Endothelial cell of hepatic sinusoid (primary cell): ENCODE measurements at regions not wholly inside any gene's neighbourhood (a gene's known extent, or its start where the extent isn't known, plus 50 kb on each side); places are given as distances from the start of the nearest gene placed in this dataset.

Experiments
- in situ Hi-C: cut with HindIII; loops from 2 replicates; pipeline ENCODE4 v1.10.0; 2017; ENCODE audit warnings: low sequenced_read_pairs

- in situ Hi-C loops: no loop called here
These were observed 248.5 kb upstream of the RND3 start for GRCh38 chr2:150735894-150736498.

- in situ Hi-C loops: no loop called here
These were observed 245.7 kb upstream of the RND3 start for GRCh38 chr2:150733051-150733618.

GRCh38 chr2:150732491-150732890, 245.0 kb upstream of the RND3 start:
- in situ Hi-C loops: no loop called here

GRCh38 chr2:150732064-150732463, 244.6 kb upstream of the RND3 start:
- in situ Hi-C loops: no loop called here

GRCh38 chr2:150729495-150729955, 242.1 kb upstream of the RND3 start:
- in situ Hi-C loops: no loop called here

GRCh38 chr2:150718280-150718679, 230.8 kb upstream of the RND3 start:
- in situ Hi-C loops: no loop called here

- in situ Hi-C loops: no loop called here
These were observed 228.7 kb upstream of the RND3 start for GRCh38 chr2:150716186-150716585.

GRCh38 chr2:150715501-150715900, 228.0 kb upstream of the RND3 start:
- in situ Hi-C loops: no loop called here

- in situ Hi-C loops: no loop called here
These were observed 223.4 kb upstream of the RND3 start for GRCh38 chr2:150710916-150711315.

- in situ Hi-C loops: no loop called here
These were observed 222.6 kb upstream of the RND3 start for GRCh38 chr2:150710041-150710440.

- in situ Hi-C loops: no loop called here
These were observed 219.1 kb upstream of the RND3 start for GRCh38 chr2:150706561-150706960.

GRCh38 chr2:150705767-150706166, 218.3 kb upstream of the RND3 start:
- in situ Hi-C loops: no loop called here

GRCh38 chr2:150705357-150705756, 217.9 kb upstream of the RND3 start:
- in situ Hi-C loops: no loop called here

GRCh38 chr2:150702791-150703190, 215.3 kb upstream of the RND3 start:
- in situ Hi-C loops: no loop called here

- in situ Hi-C loops: no loop called here
These were observed 213.5 kb upstream of the RND3 start for GRCh38 chr2:150700666-150701580.

- in situ Hi-C loops: no loop called here
These were observed 211.8 kb upstream of the RND3 start for GRCh38 chr2:150699218-150699617.

GRCh38 chr2:150698016-150698661, 210.7 kb upstream of the RND3 start:
- in situ Hi-C loops: no loop called here

GRCh38 chr2:150697596-150697995, 210.1 kb upstream of the RND3 start:
- in situ Hi-C loops: no loop called here

- in situ Hi-C loops: no loop called here
These were observed 208.1 kb upstream of the RND3 start for GRCh38 chr2:150695451-150696135.

GRCh38 chr2:150693556-150693955, 206.1 kb upstream of the RND3 start:
- in situ Hi-C loops: no loop called here

GRCh38 chr2:150690870-150691269, 203.4 kb upstream of the RND3 start:
- in situ Hi-C loops: no loop called here
